Naive thymus-derived CD8-positive, alpha-beta T cell (primary cell): ENCODE measurements at regions not wholly inside any gene's neighbourhood (a gene's known extent, or its start where the extent isn't known, plus 50 kb on each side); places are given as distances from the start of the nearest gene placed in this dataset.
"Not testable (repeated sequence)": the region's sequence is repeated elsewhere in the genome, so short reads cannot be mapped to it uniquely, and the experiment has no call there.

Experiments used
- ATAC-seq, 2 donors: fragments of 150-1000 bp; cut with Tn5 transposase in 1 of 2; sonication (Bioruptor Pico), chemical (Tn5 transposase) in 1 of 2; 1 replicate in 1 of 2; 2 replicates in 1 of 2; pipeline ENCODE4 v1.10.0; 2021; ENCODE audit warnings: mild to moderate bottlenecking in 2 of 2, moderate library complexity in 2 of 2
- POLR2A ChIA-PET: fragments of 350-600 bp; sonication (Branson Sonifier 250); formaldehyde crosslinking; loops from one replicate; lab custom pipeline; 2021; ENCODE audit warnings: antibody characterized with exemption; lab: Charles Lee
- DNase-seq, 10 donors: peaks; one replicate each; pipeline versions ENCODE4 v3.0.0 to v3.0.0-alpha.2; 2020 to 2022
- H3K27ac Mint-ChIP-seq, 10 donors: one replicate each; pipeline ENCODE4 v1.8.0; 2020 to 2022; ENCODE audit warnings: mild to moderate bottlenecking in 10 of 10, mixed read lengths in 10 of 10, moderate library complexity in 4 of 10, inconsistent platforms in 1 of 10
- H3K27me3 Mint-ChIP-seq, 5 donors: one replicate each; pipeline ENCODE4 v1.8.0; 2021 to 2022; ENCODE audit warnings: mixed read lengths in 5 of 5
- H3K36me3 Mint-ChIP-seq, 3 donors: one replicate each; pipeline ENCODE4 v1.8.0; 2020 to 2022; ENCODE audit warnings: mixed read lengths in 3 of 3, mild to moderate bottlenecking in 2 of 3, inconsistent platforms in 1 of 3
- H3K4me1 Mint-ChIP-seq, 4 donors: one replicate each; pipeline ENCODE4 v1.8.0; 2021 to 2022; ENCODE audit warnings: mixed read lengths in 4 of 4
- H3K4me3 Mint-ChIP-seq, 10 donors: one replicate each; pipeline ENCODE4 v1.8.0; 2020 to 2022; ENCODE audit warnings: mild to moderate bottlenecking in 10 of 10, mixed read lengths in 10 of 10, moderate library complexity in 6 of 10, inconsistent platforms in 1 of 10
- H3K9me3 Mint-ChIP-seq, 9 donors: one replicate each; pipeline ENCODE4 v1.8.0; 2020 to 2022; ENCODE audit warnings: mixed read lengths in 9 of 9, mild to moderate bottlenecking in 3 of 9, inconsistent platforms in 1 of 9, moderate library complexity in 1 of 9

DNA sequence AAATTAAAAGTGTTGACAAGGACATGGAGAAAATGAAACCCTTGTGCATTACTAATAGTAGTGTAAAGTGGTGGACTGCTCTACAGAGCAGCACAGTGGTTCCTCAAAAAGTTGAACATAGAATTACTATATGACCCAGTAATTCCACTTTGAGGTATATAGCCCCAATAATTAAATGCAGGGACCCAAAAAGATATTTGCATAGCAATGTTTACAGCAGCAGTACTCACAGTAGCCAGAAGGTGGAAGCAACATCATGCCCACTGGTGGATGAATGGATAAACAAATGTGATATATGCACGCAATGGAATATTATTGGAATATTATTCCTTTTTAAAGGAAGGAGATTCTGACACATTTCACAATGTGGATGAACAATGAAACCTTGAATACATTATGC lies 121.3 kb downstream of the POTEH start:
- H3K4me1 Mint-ChIP-seq, H3K27ac Mint-ChIP-seq, H3K36me3 Mint-ChIP-seq, H3K27me3 Mint-ChIP-seq, ATAC-seq, H3K4me3 Mint-ChIP-seq, H3K9me3 Mint-ChIP-seq, POLR2A ChIA-PET, DNase-seq: not testable (repeated sequence)

DNA sequence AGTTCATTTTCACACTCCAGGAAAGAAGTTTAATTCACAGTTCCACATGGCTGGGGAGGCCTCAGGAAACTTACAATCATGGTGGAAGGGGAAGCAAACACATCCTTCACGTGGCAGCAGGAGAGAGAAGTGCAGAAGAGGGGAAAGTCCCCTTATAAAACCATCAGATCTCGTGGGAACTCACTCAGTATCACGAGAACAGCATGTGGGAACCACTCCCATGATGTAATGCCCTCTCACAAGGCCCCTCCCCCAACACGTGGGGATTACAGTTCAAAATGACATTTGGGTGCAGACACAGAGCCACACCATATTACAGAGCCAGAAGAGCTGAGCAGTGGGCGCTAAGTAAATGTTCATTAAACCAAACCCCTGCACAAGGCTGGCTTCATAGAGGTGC lies 126.0 kb downstream of the POTEH start:
- H3K36me3 Mint-ChIP-seq, H3K27ac Mint-ChIP-seq, POLR2A ChIA-PET, H3K27me3 Mint-ChIP-seq, H3K4me1 Mint-ChIP-seq, H3K9me3 Mint-ChIP-seq, DNase-seq, ATAC-seq, H3K4me3 Mint-ChIP-seq: not testable (repeated sequence)

DNA sequence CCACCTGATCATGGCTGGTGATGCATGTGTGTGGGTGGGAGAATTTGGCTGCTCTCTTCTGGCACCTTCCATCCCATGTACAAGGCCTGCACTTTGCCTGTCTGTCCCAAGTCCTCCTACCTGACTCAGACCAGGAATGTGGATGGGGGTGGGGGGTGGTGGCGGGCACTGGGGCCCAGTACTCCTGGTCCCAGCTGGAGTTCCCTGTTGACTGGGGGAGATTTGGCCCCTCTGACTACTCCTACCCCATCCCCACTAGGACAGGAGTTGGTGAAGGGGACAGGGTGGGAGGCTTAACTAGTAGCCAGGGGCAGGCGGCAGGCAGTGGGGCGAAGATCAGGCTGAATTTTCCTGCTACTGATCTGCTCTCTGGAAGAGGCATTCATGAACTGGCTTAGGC lies 126.6 kb downstream of the POTEH start:
- H3K36me3 Mint-ChIP-seq, H3K27ac Mint-ChIP-seq, H3K4me3 Mint-ChIP-seq, POLR2A ChIA-PET, H3K9me3 Mint-ChIP-seq, DNase-seq, H3K27me3 Mint-ChIP-seq, H3K4me1 Mint-ChIP-seq, ATAC-seq: not testable (repeated sequence)

DNA sequence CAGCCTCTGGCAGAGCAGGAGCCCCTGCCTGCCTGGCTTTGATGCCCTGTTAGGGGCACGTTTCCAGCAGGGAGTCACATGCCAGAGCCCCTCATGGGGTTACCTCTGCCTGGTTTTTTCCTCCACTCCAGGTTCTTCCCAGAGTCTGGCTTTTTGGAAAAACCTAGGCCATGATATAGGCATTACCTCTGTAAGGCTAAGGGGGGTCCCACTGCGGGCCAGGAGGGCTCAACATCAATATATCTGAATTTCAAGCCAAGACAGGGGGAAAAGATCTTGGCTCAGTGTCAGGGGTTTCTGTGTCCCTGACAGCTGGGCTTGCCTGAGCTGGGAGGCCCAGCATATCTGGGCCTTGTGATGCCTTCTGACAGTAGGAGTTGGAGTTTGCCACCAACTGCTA lies 127.4 kb downstream of the POTEH start:
- H3K4me1 Mint-ChIP-seq, H3K4me3 Mint-ChIP-seq, DNase-seq, H3K27ac Mint-ChIP-seq, H3K27me3 Mint-ChIP-seq, H3K9me3 Mint-ChIP-seq, ATAC-seq, H3K36me3 Mint-ChIP-seq, POLR2A ChIA-PET: not testable (repeated sequence)

DNA sequence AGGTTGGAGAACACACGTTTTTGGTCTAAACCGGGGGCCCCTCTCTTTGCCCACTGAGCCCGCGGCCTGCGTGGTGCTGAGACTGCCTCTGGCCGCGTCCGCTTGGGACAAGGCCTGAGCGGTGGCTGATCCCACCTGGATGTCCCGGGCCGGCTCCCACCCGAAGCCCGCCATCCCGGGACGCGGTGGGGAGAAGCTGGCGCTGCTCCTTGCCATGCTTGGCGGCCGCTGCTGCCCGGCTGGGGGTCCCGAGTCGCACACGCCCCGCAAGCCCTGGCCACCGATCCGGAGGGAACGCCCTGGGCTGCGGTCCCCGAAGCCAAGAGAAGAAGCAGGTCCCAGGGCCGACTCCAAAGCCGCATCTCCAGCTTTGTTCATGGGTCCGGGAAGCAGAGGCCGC lies 130.1 kb downstream of the POTEH start:
- ATAC-seq, H3K27ac Mint-ChIP-seq, DNase-seq, H3K9me3 Mint-ChIP-seq, H3K4me3 Mint-ChIP-seq, POLR2A ChIA-PET, H3K36me3 Mint-ChIP-seq, H3K4me1 Mint-ChIP-seq, H3K27me3 Mint-ChIP-seq: not testable (repeated sequence)

DNA sequence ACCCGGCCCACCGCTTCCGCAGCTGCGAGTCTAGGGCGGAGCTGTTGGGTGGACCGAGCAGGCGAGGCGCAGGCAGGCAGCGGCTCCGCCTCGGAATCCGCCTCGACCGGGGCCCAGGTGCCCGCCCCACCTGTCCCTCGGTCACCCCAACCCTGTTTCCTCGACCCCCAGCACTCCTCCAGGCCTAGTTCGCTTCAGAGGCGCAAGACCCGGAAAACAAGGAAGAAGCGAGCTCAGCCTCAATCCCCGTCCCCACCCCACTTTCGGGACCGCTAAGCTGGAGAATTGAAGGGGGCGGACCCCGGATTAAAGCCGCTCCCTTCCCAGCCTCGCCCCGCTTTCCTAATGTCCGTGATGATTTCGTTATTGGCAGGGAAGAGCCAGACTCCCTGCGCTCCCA lies 131.3 kb downstream of the POTEH start:
- H3K27me3 Mint-ChIP-seq, H3K36me3 Mint-ChIP-seq, H3K9me3 Mint-ChIP-seq, POLR2A ChIA-PET, ATAC-seq, H3K4me3 Mint-ChIP-seq, H3K27ac Mint-ChIP-seq, H3K4me1 Mint-ChIP-seq: not testable (repeated sequence)
- DNase-seq, result peak in 1 of 10 donors; percentile 58

DNA sequence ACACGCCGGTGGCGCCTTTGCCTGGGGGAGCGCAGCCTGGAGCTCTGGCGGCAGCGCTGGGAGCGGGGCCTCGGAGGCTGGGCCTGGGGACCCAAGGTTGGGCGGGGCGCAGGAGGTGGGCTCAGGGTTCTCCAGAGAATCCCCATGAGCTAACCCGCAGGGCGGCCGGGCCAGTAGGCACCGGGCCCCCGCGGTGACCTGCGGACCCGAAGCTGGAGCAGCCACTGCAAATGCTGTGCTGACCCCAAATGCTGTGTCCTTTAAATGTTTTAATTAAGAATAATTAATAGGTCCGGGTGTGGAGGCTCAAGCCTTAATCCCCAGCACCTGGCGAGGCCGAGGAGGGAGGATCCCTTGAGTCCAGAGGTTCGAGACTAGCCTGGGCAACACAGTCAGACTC lies 132.2 kb downstream of the POTEH start:
- POLR2A ChIA-PET, ATAC-seq, DNase-seq, H3K4me1 Mint-ChIP-seq, H3K9me3 Mint-ChIP-seq, H3K4me3 Mint-ChIP-seq, H3K27ac Mint-ChIP-seq, H3K36me3 Mint-ChIP-seq, H3K27me3 Mint-ChIP-seq: not testable (repeated sequence)

DNA sequence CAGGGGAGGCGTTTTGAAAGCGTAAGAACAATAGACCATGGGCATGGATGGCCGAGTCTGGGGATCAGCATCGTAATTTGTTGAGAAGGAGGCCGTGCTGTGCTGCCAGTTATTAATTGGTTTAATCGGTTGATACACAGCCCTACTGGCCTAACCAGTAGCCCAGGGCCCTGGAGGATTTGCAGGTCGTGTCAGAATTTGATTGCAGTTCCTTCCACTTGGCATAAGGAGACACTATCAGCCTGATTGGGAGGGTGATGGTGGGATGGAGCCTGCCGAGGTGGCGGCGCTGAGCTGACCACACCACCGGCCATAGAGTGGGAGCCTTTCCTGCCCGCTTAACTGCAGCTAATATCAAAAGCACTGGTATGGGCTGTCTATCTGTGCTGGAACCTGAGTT lies 133.4 kb downstream of the POTEH start:
- H3K4me3 Mint-ChIP-seq, H3K36me3 Mint-ChIP-seq, DNase-seq, ATAC-seq, H3K4me1 Mint-ChIP-seq, H3K27me3 Mint-ChIP-seq, H3K27ac Mint-ChIP-seq, POLR2A ChIA-PET, H3K9me3 Mint-ChIP-seq: not testable (repeated sequence)

DNA sequence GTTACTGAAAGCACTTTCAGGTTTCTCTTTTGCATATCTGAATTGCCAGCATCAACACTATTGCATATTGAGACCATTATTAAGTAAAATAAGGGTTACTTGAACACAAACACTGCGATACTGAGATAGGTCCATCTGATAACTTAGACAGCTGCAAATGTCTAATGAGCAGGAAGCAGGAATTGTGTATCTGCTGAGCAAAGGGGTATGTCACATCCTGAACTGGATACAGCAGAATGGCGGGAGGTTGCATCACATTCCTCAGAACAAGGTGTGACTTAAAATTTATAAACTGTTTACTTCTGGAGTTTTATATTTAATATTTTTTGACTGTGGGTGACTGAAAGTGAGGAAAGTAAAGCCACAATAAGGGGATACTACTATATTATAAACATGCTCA lies 142.4 kb downstream of the POTEH start:
- H3K4me3 Mint-ChIP-seq, ATAC-seq, DNase-seq, POLR2A ChIA-PET, H3K4me1 Mint-ChIP-seq, H3K36me3 Mint-ChIP-seq, H3K27ac Mint-ChIP-seq, H3K27me3 Mint-ChIP-seq, H3K9me3 Mint-ChIP-seq: not testable (repeated sequence)

DNA sequence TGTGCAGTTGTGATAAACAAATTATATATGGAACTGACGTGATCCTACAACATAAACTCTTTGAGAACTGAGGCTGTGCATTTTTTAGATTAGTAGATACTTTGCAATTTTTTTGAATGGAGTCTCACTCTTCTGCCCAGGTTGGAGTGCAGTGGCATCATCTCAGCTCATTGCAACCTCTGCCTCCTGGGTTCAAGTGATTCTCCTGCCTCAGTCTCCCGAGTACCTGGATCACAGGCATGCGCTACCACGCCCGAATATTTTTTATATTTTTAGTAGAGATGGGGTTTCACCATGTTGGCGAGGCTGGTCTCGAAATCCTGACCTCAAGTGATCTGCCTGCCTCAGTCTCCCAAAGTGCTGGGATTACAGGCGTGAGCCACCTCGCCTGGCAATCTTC lies 145.9 kb downstream of the POTEH start:
- H3K27me3 Mint-ChIP-seq, H3K4me1 Mint-ChIP-seq, H3K4me3 Mint-ChIP-seq, H3K27ac Mint-ChIP-seq, POLR2A ChIA-PET, H3K36me3 Mint-ChIP-seq, DNase-seq, ATAC-seq, H3K9me3 Mint-ChIP-seq: not testable (repeated sequence)

DNA sequence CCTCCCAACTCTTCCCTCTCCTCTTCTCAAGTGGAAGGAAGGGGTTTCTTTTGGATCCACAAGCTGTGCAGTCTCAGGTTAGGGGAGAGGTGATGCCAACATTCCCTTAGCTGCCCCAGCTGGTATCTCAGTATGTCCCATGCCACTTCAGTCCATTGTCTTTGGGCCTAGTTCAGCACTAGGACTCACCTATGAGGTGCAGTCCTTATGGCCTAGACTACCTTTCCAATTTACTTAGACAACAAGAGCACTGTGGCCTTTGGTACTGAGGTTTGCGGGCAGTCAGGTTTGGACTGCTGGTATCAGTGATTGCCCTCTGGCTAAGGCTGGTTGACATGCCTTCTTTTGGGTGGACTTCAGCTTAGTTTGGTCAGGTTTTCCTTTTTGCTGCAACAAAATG lies 159.9 kb downstream of the POTEH start:
- POLR2A ChIA-PET, H3K9me3 Mint-ChIP-seq, H3K27me3 Mint-ChIP-seq, H3K4me3 Mint-ChIP-seq, H3K36me3 Mint-ChIP-seq, DNase-seq, H3K4me1 Mint-ChIP-seq, H3K27ac Mint-ChIP-seq: not testable (repeated sequence)
- peak in 1 of 2 donors; percentile 22 for ATAC-seq

DNA sequence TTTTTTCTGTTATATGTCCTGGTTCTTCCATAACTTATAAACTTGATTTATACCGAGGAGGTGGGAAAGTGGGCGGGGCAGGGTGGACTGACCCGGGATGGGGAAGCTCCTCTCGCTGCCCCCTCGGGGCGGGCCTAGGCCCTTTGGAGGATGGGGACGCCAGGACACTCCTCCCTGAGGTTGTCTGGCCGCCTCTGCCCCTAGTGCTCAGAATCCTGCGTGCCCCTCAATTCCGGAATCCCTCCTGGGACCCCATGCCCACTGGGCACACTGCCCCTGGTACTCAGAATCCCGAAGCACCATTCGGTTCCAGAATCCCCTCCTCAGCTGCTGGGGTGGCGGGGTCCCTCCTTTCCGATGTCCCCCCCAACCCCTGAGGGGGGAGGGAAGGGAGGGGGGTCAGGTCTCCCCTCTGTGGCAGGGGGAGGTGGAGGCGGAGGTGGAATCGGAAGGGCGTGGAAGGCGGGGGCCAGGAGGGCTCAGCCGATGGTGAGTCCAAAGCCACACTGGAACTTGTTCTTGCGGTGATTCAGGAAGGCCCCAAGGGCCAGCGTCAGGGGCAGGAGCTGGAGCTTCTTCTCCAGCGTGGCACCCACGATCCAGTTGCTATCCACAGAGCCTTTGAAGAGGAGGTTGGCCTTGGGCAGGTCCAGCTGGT lies 164.0 kb downstream of the POTEH start:
- H3K27ac Mint-ChIP-seq, H3K4me3 Mint-ChIP-seq, H3K4me1 Mint-ChIP-seq, DNase-seq, H3K36me3 Mint-ChIP-seq, H3K27me3 Mint-ChIP-seq, H3K9me3 Mint-ChIP-seq, ATAC-seq, POLR2A ChIA-PET: not testable (repeated sequence)

DNA sequence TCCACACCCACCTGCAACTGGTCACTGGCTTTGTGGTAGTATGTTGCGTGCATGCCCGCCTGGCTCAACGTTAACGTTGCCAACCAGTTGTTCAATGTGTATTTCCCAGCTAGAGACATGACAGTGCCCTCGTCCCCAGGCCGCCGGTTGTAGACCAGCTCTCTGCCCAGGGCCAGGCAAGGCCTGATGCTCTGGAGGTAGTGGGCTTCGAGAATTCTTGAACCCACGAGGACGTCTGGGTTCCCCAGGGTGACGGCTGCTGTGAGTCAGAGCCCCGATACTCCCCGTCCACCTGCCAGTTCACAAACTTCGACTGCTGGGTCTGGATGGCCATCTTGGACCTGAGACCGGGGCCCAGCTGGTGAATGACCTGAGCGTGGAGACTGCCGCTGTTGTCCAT lies 164.6 kb downstream of the POTEH start:
- H3K4me1 Mint-ChIP-seq, H3K27me3 Mint-ChIP-seq, H3K4me3 Mint-ChIP-seq, H3K27ac Mint-ChIP-seq, ATAC-seq, H3K36me3 Mint-ChIP-seq, H3K9me3 Mint-ChIP-seq, POLR2A ChIA-PET: not testable (repeated sequence)
- peak in 2 of 10 donors; percentile 23 to 60 for DNase-seq

DNA sequence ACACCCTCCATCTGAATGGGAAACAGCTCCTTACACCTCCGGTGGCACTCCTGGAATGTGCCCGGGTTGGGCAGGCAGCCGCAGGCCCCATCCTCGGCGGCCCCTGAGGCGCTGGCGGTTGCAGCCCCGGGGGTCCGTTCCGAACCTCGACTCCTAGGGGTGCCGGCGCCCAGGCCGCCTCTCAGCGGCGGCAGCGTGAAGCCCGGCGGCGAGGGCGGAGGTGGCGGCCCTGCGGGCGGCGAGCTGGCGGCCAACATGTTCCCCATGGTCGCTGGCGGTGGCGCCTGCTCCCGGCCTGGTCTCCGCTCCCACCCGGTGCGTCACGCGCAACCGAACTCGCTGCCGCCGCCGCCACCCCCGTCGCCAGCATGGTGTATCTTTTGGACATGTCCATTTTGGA lies 165.2 kb downstream of the POTEH start:
- H3K27me3 Mint-ChIP-seq, H3K4me1 Mint-ChIP-seq, ATAC-seq, POLR2A ChIA-PET, H3K36me3 Mint-ChIP-seq, H3K9me3 Mint-ChIP-seq, DNase-seq, H3K4me3 Mint-ChIP-seq, H3K27ac Mint-ChIP-seq: not testable (repeated sequence)
